HG03280 (cell line): ENCODE measurements at regions not wholly inside any gene's neighbourhood (a gene's known extent, or its start where the extent isn't known, plus 50 kb on each side); places are given as distances from the start of the nearest gene placed in this dataset.
"Not testable (repeated sequence)": the region's sequence is repeated elsewhere in the genome, so short reads cannot be mapped to it uniquely, and the experiment has no call there.

Source experiments
- ATAC-seq: cut with Tn5 transposase; IDR thresholded peaks from one replicate; pipeline ENCODE4 v1.9.1; 2021; ENCODE audit warnings: mild to moderate bottlenecking, moderate library complexity; ENCODE audit not compliant: unreplicated experiment

DNA sequence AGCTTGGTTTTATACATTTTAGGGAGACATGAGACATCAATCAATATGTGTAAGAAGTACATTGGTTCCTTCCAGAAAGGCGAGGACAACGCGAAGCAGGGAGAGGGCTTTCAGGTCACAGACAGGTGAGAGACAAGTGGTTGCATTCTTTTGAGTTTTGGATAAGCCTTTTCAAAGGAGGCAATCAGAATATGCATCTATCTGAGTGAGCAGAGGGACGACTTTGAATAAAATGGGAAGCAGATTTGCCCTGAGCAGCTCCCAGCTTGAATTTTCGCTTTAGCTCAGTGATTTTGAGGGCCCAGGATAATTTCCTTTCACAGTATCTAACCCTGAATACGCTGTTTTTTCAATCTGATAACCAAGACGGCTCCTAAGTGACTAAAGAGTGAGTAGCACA is 82.5 kb upstream of the MYO3A start:
- ATAC-seq, result no peak

DNA sequence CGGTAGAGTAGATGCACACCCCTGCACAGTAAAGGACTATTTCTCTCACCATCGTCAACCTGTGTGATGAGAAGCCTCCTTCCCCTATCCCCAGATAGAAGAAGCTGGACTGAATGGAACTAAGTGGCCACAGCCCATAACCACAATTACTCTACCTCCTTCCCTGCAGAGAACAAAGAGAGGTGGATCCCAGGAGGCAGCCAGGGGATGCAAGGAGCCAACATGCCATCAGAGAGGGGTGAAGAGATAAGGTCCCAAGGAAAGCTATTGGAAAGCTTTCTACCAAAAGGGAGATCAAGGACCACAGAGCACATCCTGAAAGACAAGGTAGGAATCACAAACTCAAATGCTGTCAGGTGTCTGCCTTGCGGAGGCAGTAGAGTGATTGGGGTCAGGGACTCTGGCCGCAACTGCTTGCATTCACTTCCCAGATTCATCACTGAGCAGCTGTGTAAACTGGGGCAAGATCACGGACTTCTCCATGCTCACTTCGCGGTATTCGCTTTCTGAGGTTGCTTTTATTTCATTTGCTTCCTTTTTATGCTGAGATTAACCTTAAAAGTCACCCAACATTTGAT is 81.6 kb upstream of the MYO3A start:
- no peak for ATAC-seq

- ATAC-seq, result no peak
Measured at GRCh38 chr10:25858076-25858475, 76.0 kb upstream of the MYO3A start.

DNA sequence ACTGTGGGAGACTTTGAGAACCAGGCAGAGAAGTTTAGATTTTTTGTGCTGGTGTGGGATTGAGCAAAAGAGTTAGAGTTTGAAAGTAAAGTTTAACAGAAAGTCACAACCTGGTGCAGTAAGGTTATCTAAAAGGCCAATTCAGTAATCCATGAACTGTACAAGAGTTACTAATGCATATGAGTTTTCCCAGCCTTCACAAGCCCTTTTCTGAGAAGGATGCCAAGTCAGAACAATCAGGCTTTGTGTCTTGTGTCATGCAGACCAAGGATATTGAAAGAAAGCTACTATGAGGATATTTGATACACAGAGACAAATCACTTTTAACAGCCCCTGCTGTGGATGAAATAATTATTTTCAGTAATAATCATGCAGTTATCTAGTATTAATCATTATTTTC is 68.8 kb upstream of the MYO3A start:
- no peak for ATAC-seq

- ATAC-seq, result no peak
Measured at GRCh38 chr10:25867321-25867720, 66.7 kb upstream of the MYO3A start.

DNA sequence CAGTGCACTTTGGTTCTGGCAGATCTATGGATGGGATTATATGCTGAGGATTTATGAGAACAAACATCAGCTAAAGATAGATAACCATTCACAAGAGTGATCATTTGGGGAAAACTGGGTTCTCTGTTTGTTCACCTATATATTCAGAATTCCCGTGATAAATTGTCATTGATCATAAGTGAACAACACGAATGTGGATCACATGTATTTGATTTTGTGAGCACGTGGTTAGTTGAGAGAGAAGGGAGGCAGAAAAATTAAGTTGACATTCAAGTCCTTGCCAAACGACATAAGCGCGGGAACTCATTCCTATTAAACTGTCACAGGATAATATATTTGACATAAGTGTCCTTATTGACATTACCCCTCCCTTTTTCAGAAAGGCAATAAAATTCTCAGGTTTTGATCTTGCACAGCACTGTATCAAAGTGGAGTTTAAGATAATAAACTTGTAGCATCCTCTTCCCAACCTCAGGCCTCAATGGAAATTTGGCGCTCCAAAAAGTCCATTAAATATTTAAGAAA is 64.9 kb upstream of the MYO3A start:
- no peak for ATAC-seq

DNA sequence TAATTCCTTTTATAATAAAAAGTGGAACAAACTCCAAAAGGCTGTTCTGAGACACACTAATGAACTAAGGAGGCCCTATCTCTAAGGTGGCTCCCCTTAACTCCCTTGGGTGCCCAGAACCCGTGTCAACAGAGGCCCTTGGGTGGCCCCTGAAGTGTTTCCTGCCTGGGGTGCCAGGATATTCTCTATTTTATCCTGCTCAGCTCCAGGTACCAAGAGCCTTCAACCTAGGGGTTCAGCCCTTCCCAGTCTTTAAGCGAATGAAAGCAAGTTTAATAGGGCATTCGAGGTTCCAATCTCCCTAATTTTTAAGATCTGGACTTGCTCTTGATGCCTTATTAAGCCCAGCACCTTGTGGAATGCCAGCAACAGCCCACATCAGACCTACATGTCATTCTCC is 64.4 kb upstream of the MYO3A start:
- no peak for ATAC-seq

DNA sequence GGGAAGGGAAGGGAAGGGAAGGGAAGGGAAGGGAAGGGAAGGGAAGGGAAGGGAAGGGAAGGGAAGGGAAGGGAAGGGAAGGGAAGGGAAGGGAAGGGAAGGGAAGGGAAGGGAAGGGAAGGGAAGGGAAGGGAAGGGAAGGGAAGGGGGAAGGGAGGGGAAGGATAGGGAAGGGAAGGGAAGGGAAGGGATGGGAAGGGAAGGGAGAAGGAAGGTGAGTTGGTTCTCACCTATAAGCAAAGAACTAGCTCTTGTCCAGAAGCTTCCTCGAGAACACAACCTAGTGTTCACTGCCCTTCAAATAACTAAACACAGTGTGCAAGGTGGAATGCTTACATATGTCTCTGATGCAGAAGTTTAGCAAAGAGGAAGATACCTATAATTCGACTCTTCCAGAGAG is 59.6 kb upstream of the MYO3A start:
- ATAC-seq, result not testable (repeated sequence)

GRCh38 chr10:25875556-25876165 is 58.4 kb upstream of the MYO3A start:
- ATAC-seq, result peak; percentile 92

- ATAC-seq, result no peak
Measured at GRCh38 chr10:25877296-25877695, 56.7 kb upstream of the MYO3A start.
